Activated CD8-positive, alpha-beta memory T cell treated with anti-CD3 and anti-CD28 coated beads for 24 hours (primary cell): ENCODE measurements at regions not wholly inside any gene's neighbourhood (a gene's known extent, or its start where the extent isn't known, plus 50 kb on each side); places are given as distances from the start of the nearest gene placed in this dataset.
"Not testable (repeated sequence)": the region's sequence is repeated elsewhere in the genome, so short reads cannot be mapped to it uniquely, and the experiment has no call there.

ENCODE experiments used
- DNase-seq: peaks from one replicate; pipeline ENCODE4 v3.0.0-alpha.2; 2020

- no peak for DNase-seq
Measured at GRCh38 chr1:241447031-241447644, 72.4 kb downstream of the FH start.

- DNase-seq = no peak
Measured at GRCh38 chr1:241444836-241445235, 74.7 kb downstream of the FH start.

GRCh38 chr1:241443561-241443960 is 76.0 kb downstream of the FH start:
- no peak for DNase-seq

GRCh38 chr1:241442686-241443085 is 76.9 kb downstream of the FH start:
- no peak for DNase-seq

DNA sequence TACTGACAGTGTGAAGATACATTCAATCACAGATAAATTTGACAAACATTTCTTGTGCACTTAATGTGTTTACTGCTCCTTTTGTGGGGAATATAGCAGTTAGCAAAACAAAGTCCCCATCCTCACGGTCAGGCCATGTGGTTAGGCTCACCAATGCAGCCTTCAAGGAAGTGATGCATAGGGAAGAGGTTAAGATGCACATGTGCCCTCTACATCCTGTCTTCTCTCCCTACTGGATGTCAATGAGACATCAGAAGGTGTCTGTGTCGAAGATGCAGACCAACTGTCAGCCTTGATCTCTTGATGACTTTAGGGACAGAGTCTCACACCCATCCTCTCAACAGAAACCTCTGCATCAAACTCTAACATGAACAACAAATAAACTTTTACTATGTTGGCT is 78.7 kb downstream of the FH start:
- DNase-seq = no peak

- not testable (repeated sequence) for DNase-seq
Measured at GRCh38 chr1:241438686-241439085, 80.9 kb downstream of the FH start.

DNA sequence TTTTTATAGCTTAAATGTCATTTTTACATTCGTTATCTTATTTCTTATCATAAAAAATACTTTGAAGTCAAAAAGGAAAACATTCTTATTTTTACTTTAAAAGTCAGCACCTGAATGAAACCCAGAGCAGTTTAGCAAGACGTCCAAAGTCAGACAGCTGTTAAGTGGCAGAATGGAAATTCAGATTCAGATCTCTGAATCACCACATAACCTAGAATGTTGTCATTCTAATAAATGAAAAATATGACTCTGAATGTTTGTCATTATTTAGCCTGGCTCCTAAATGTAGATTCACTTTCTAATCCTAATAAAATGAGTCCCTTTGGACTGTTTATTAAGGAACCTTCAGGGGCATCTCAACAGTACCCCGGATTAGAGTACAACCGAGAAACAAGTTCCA is 75.2 kb upstream of the RGS7 start:
- DNase-seq = no peak

GRCh38 chr1:241425091-241425490 is 68.1 kb upstream of the RGS7 start:
- not testable (repeated sequence) for DNase-seq

GRCh38 chr1:241424480-241424971 is 67.5 kb upstream of the RGS7 start:
- DNase-seq = no peak

- DNase-seq = peak; percentile 56
Measured at GRCh38 chr1:241423541-241424479, 66.8 kb upstream of the RGS7 start.

DNA sequence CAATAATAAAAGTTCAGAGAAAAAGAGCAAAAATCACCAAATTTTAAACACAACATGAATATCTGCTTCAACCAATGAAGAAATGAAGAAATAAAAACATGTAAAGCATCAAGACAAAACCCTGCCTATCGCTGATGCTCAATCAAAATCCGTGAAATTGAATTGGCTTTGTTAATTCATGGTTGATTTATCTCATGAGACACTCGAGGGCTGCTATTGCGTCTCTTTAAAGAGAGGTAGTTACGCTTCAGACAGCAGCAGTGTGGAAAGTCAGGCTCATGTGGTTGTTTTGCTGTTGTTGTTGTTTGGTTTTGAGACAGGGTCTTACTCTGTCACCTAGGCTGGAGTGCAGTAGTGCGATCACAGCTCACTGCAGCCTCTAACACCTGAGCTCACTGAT is 65.5 kb upstream of the RGS7 start:
- DNase-seq = no peak

DNA sequence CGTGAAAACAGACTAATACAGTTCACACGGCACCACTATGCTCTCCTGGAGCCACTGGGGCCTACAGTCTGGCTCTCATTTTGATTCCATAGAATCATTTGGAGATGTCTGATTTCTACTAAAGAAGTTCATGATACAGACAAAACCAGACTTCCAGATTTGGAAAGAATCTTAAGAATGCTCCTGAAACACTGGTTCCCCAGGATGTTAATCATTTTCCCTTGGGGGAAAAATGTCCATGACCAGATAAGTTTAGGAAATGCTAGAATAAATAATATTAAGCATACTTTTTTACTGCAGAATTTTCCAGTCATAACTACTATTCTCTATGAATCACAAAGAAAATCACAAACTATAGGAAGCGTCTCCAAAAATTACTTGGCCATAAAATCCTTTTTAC is 63.0 kb upstream of the RGS7 start:
- DNase-seq = no peak

DNA sequence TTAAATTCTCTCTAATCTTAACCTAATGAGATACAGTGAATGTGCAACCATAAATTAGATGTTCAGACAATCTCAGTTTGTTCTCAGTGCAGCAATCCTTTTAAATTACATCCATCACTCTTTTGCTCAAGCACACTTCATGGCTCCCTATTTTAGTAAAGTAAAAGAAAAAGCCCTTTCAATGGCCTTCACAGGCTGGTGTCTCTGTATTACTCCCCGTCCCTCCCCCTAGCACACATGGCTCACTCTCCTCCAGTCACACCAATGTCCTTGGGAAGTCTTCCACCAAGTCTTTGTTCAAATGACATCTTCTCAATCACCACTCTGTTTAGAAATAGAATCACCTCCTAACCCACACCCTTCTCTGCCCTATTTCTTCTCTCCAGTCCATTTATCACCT is 60.3 kb upstream of the RGS7 start:
- no peak for DNase-seq

- no peak for DNase-seq
Measured at GRCh38 chr1:241413974-241414373, 57.0 kb upstream of the RGS7 start.

GRCh38 chr1:241413386-241413785 is 56.4 kb upstream of the RGS7 start:
- no peak for DNase-seq

DNA sequence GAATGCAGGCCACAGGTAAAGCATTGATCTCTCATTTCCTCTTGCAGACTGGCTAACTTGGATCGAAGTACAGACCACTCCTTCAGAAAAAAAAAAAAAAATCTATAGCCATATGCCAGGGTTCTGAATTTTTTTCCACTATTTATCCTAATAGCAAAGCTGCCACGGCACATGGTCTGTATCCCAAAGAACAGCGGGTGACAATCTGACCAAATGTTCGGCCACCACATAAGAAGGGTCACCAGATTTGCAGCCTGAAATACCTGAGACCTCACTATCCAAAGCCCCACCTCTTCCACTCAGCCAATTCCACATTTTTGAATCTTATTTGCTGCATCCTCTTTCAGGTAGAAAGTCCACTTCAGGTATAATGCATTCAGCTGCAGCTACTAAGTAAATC is 55.6 kb upstream of the RGS7 start:
- DNase-seq = no peak

- no peak for DNase-seq
Measured at GRCh38 chr1:241411776-241412338, 54.9 kb upstream of the RGS7 start.

GRCh38 chr1:241411056-241411775 is 54.2 kb upstream of the RGS7 start:
- no peak for DNase-seq

GRCh38 chr1:241408170-241408569 is 51.2 kb upstream of the RGS7 start:
- DNase-seq = no peak
